ENCODE measurements at regions not wholly inside any gene's neighbourhood (a gene's known extent, or its start where the extent isn't known, plus 50 kb on each side); places are given as distances from the start of the nearest gene placed in this dataset.

- Histone ChIP-seq H3K4me3 (ENCODE audit: insufficient read depth, low read depth, low read length) (no peak overlapping the region), H3K79me1 (ENCODE audit: low read depth in 1 of 2, low read length in 2 of 2) (no peaks in the 10 kb centered on the region), H2BK5ac (ENCODE audit: low read depth, low read length, poor library complexity, severe bottlenecking) (no peak overlapping the region), H2BK120ac (ENCODE audit: low read depth, low read length) (no peak overlapping the region), H2BK20ac (ENCODE audit: low read depth, low read length) (no peak overlapping the region), H3K9me3 (ENCODE audit: control insufficient read depth, insufficient read depth, low read length) (0 out of 2 replicates have a peak, but pooled peaks cover 2% of the 10 kb centered on the region), H2BK15ac (ENCODE audit: low read depth, low read length) (no peak overlapping the region), H3K4ac (ENCODE audit: low read depth, low read length) (no peak overlapping the region), H2AK5ac (ENCODE audit: low read depth, low read length) (no peak overlapping the region), H4K20me1 (ENCODE audit: insufficient read depth, low read length) (no peaks in the 10 kb centered on the region), H2AFZ (replicated peaks; ENCODE audit: low read length, poor library complexity) (no peak overlapping the region), H3K4me1 (ENCODE audit: control insufficient read depth, insufficient read depth, low read length) (no peaks in the 10 kb centered on the region), H4K8ac (ENCODE audit: low read depth in 2 of 2, low read length in 2 of 2) (no peak overlapping the region), H3K36me3 (ENCODE audit: control insufficient read depth, insufficient read depth, low read length) (no peaks in the 10 kb centered on the region), H3K56ac (ENCODE audit: extremely low read depth, insufficient read depth, low read length) (no peak overlapping the region), H3K27me3 (ENCODE audit: control insufficient read depth, insufficient read depth, low read length) (no peaks in the 10 kb centered on the region), H4K5ac (ENCODE audit: low read depth, low read length) (no peak overlapping the region), H3K18ac (ENCODE audit: low read depth, low read length) (no peak overlapping the region), H2AK9ac (replicated peaks; ENCODE audit: low read depth, low read length, poor library complexity) (no peak overlapping the region), H3K9me1 (ENCODE audit: insufficient read depth, low read length) (no peaks in the 10 kb centered on the region), H4K91ac (ENCODE audit: insufficient read depth, low read depth, low read length) (no peak overlapping the region), H3K4me2 (ENCODE audit: low read depth, low read length) (no peak overlapping the region), H3K23ac (ENCODE audit: low read depth, low read length) (no peak overlapping the region), H3K14ac (replicated peaks; ENCODE audit: low read depth, low read length) (no peak overlapping the region), H3K9ac (ENCODE audit: low read depth, low read length) (no peak overlapping the region), H3K27ac (ENCODE audit: insufficient read depth, low read length) (no peak overlapping the region)
- WGBS, 2 experiments (ENCODE audit: extremely low coverage in 2 of 2, insufficient read length in 1 of 2), result no CpG with 5 or more reads among the region's 3 CpGs
- CTCF ChIA-PET, result no interaction called here
- in situ Hi-C loops (cut with MboI; ENCODE audit: low sequenced_read_pairs), result loop anchor here (25.0 kb wide), 1 partner anchor 101 kb away; no protein-coding TSS in a partner anchor
- intact Hi-C loops (cut with micrococcal nuclease), result no loop called here
- no TSS peak for BruUV-seq (replicated peaks)
- no peak for ATAC-seq (ENCODE audit: low read depth)
- dilution Hi-C loops (cut with HindIII; ENCODE audit: low sequenced_read_pairs, unreplicated experiment), result no loop called here
- no peak for DNase-seq
- POLR2A ChIA-PET (ENCODE audit: unreplicated experiment), result interaction anchor here (0.5 kb wide), 1 partner anchor 31 kb away, joined by 4 read pairs; no protein-coding TSS in a partner anchor
- TF ChIP-seq CHD1 (IDR thresholded peaks at IDR 0.05; ENCODE audit: low read depth, low read length) (no peak), MXI1 (IDR thresholded peaks at IDR 0.05; ENCODE audit: borderline replicate concordance, low read depth, low read length) (no peak), POLR2A (IDR thresholded peaks at IDR 0.05; ENCODE audit: low read depth, low read length) (no peak), CEBPB (IDR thresholded peaks at IDR 0.05; ENCODE audit: low read depth, low read length) (no peak), RCOR1 (IDR thresholded peaks at IDR 0.05; ENCODE audit: insufficient replicate concordance, low read length) (no peak)
- TF ChIP-seq, protein P1, sequence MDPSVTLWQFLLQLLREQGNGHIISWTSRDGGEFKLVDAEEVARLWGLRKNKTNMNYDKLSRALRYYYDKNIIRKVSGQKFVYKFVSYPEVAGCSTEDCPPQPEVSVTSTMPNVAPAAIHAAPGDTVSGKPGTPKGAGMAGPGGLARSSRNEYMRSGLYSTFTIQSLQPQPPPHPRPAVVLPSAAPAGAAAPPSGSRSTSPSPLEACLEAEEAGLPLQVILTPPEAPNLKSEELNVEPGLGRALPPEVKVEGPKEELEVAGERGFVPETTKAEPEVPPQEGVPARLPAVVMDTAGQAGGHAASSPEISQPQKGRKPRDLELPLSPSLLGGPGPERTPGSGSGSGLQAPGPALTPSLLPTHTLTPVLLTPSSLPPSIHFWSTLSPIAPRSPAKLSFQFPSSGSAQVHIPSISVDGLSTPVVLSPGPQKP (IDR thresholded peaks at IDR 0.05; ENCODE audit: borderline replicate concordance, low read depth, low read length), result no peak
These were observed 590.3 kb upstream of the C9orf72 start for GRCh38 chr9:28163619-28164018.
